ENCODE measurements at regions not wholly inside any gene's neighbourhood (a gene's known extent, or its start where the extent isn't known, plus 50 kb on each side); places are given as distances from the start of the nearest gene placed in this dataset.

- Histone ChIP-seq H3K27me3 (ENCODE audit: insufficient read depth, low read length, poor library complexity) (peaks cover 3% of the 10 kb centered on the region), H2AFZ (ENCODE audit: low read depth, low read length) (no peak overlapping the region), H3K9me3 (ENCODE audit: insufficient read depth, low read length, severe bottlenecking) (no peaks in the 10 kb centered on the region), H3K4me3 (ENCODE audit: low read depth in 1 of 2, low read length in 2 of 2) (no peak overlapping the region), H3K4me2 (ENCODE audit: insufficient read depth, low read length) (no peak overlapping the region), H3K9ac (ENCODE audit: low read depth, low read length) (no peak overlapping the region), H3K4me1 (ENCODE audit: insufficient read depth, low read length) (no peaks in the 10 kb centered on the region), H3K36me3 (ENCODE audit: insufficient read depth, low read length) (no peaks in the 10 kb centered on the region), H4K20me1 (ENCODE audit: insufficient read depth, low read length) (no peaks in the 10 kb centered on the region), H3K27ac (ENCODE audit: low read length) (no peak overlapping the region), H3K79me2 (ENCODE audit: insufficient read depth, low read length) (no peaks in the 10 kb centered on the region)
- TF ChIP-seq, protein P1, sequence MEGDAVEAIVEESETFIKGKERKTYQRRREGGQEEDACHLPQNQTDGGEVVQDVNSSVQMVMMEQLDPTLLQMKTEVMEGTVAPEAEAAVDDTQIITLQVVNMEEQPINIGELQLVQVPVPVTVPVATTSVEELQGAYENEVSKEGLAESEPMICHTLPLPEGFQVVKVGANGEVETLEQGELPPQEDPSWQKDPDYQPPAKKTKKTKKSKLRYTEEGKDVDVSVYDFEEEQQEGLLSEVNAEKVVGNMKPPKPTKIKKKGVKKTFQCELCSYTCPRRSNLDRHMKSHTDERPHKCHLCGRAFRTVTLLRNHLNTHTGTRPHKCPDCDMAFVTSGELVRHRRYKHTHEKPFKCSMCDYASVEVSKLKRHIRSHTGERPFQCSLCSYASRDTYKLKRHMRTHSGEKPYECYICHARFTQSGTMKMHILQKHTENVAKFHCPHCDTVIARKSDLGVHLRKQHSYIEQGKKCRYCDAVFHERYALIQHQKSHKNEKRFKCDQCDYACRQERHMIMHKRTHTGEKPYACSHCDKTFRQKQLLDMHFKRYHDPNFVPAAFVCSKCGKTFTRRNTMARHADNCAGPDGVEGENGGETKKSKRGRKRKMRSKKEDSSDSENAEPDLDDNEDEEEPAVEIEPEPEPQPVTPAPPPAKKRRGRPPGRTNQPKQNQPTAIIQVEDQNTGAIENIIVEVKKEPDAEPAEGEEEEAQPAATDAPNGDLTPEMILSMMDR (IDR thresholded peaks at IDR 0.05; ENCODE audit: borderline replicate concordance, extremely low read depth, low read length, poor library complexity, severe bottlenecking): no peak
- no peak for TF ChIP-seq EZH2 (IDR thresholded peaks at IDR 0.05; ENCODE audit: borderline replicate concordance, low read depth, low read length, severe bottlenecking)
- ATAC-seq (ENCODE audit: insufficient read depth, low read depth): no peak
- DNase-seq: no peak
Measured at GRCh38 chr13:34155931-34156607, 338.1 kb downstream of the RFC3 start.

GRCh38 chr13:34156841-34157365, 339.0 kb downstream of the RFC3 start:
- Histone ChIP-seq H3K36me3 (ENCODE audit: insufficient read depth, low read length) (no peaks in the 10 kb centered on the region), H3K4me1 (ENCODE audit: insufficient read depth, low read length) (no peaks in the 10 kb centered on the region), H3K27me3 (ENCODE audit: insufficient read depth, low read length, poor library complexity) (peaks cover 3% of the 10 kb centered on the region), H4K20me1 (ENCODE audit: insufficient read depth, low read length) (no peaks in the 10 kb centered on the region), H3K9me3 (ENCODE audit: insufficient read depth, low read length, severe bottlenecking) (no peaks in the 10 kb centered on the region), H3K4me3 (ENCODE audit: low read depth in 1 of 2, low read length in 2 of 2) (no peak overlapping the region), H3K27ac (ENCODE audit: low read length) (no peak overlapping the region), H3K79me2 (ENCODE audit: insufficient read depth, low read length) (no peaks in the 10 kb centered on the region), H2AFZ (ENCODE audit: low read depth, low read length) (no peak overlapping the region), H3K4me2 (ENCODE audit: insufficient read depth, low read length) (no peak overlapping the region), H3K9ac (ENCODE audit: low read depth, low read length) (no peak overlapping the region)
- TF ChIP-seq, protein P1 (IDR thresholded peaks at IDR 0.05; ENCODE audit: borderline replicate concordance, extremely low read depth, low read length, poor library complexity, severe bottlenecking): no peak
- no peak for TF ChIP-seq EZH2 (IDR thresholded peaks at IDR 0.05; ENCODE audit: borderline replicate concordance, low read depth, low read length, severe bottlenecking)
- ATAC-seq (ENCODE audit: insufficient read depth, low read depth) (peak; percentile 67; the same call in 2 of the 3 replicates), DNase-seq (peak; percentile 5)

GRCh38 chr13:34159946-34160345, 342.0 kb downstream of the RFC3 start:
- no peak for TF ChIP-seq EZH2 (IDR thresholded peaks at IDR 0.05; ENCODE audit: borderline replicate concordance, low read depth, low read length, severe bottlenecking)
- TF ChIP-seq, protein P1 (IDR thresholded peaks at IDR 0.05; ENCODE audit: borderline replicate concordance, extremely low read depth, low read length, poor library complexity, severe bottlenecking): no peak
- Histone ChIP-seq H3K4me1 (ENCODE audit: insufficient read depth, low read length) (no peaks in the 10 kb centered on the region), H3K9ac (ENCODE audit: low read depth, low read length) (no peak overlapping the region), H3K9me3 (ENCODE audit: insufficient read depth, low read length, severe bottlenecking) (no peaks in the 10 kb centered on the region), H3K27ac (ENCODE audit: low read length) (no peak overlapping the region), H2AFZ (ENCODE audit: low read depth, low read length) (no peak overlapping the region), H4K20me1 (ENCODE audit: insufficient read depth, low read length) (no peaks in the 10 kb centered on the region), H3K27me3 (ENCODE audit: insufficient read depth, low read length, poor library complexity) (peaks cover 3% of the 10 kb centered on the region), H3K4me3 (ENCODE audit: low read depth in 1 of 2, low read length in 2 of 2) (no peak overlapping the region), H3K79me2 (ENCODE audit: insufficient read depth, low read length) (no peaks in the 10 kb centered on the region), H3K36me3 (ENCODE audit: insufficient read depth, low read length) (no peaks in the 10 kb centered on the region), H3K4me2 (ENCODE audit: insufficient read depth, low read length) (no peak overlapping the region)
- DNase-seq (no peak), ATAC-seq (ENCODE audit: insufficient read depth, low read depth) (no peak)

All from DND-41 (cell line).